Amniotic stem cell (primary cell): ENCODE measurements at regions not wholly inside any gene's neighbourhood (a gene's known extent, or its start where the extent isn't known, plus 50 kb on each side); places are given as distances from the start of the nearest gene placed in this dataset.
"Not testable (repeated sequence)": the region's sequence is repeated elsewhere in the genome, so short reads cannot be mapped to it uniquely, and the experiment has no call there.

Experiments used
- DNase-seq: peaks from one replicate; lab custom pipeline; 2025; lab: John Stamatoyannopoulos, UW

GRCh38 chr3:147333098-147333497 is 73.2 kb downstream of the ZIC4 start:
- no peak for DNase-seq

- no peak for DNase-seq
Measured at GRCh38 chr3:147328711-147329110, 77.6 kb downstream of the ZIC4 start.

GRCh38 chr3:147324356-147324755 is 82.0 kb downstream of the ZIC4 start:
- no peak for DNase-seq

- DNase-seq, result no peak
Measured at GRCh38 chr3:147318900-147319299, 87.4 kb downstream of the ZIC4 start.

- not testable (repeated sequence) for DNase-seq
Measured at GRCh38 chr3:147317080-147317479, 89.3 kb downstream of the ZIC4 start.

GRCh38 chr3:147313513-147313912 is 92.8 kb downstream of the ZIC4 start:
- DNase-seq, result no peak

- no peak for DNase-seq
Measured at GRCh38 chr3:147312786-147313280, 93.5 kb downstream of the ZIC4 start.

- DNase-seq, result no peak
Measured at GRCh38 chr3:147311716-147312115, 94.6 kb downstream of the ZIC4 start.

GRCh38 chr3:147305533-147306250 is 100.7 kb downstream of the ZIC4 start:
- no peak for DNase-seq

GRCh38 chr3:147304756-147305155 is 101.6 kb downstream of the ZIC4 start:
- DNase-seq, result no peak

- DNase-seq, result no peak
Measured at GRCh38 chr3:147301781-147302180, 104.6 kb downstream of the ZIC4 start.

- no peak for DNase-seq
Measured at GRCh38 chr3:147299656-147300055, 106.7 kb downstream of the ZIC4 start.

- peak; percentile 97 for DNase-seq
Measured at GRCh38 chr3:147298511-147298982, 107.8 kb downstream of the ZIC4 start.

- no peak for DNase-seq
Measured at GRCh38 chr3:147297761-147298350, 108.5 kb downstream of the ZIC4 start.

GRCh38 chr3:147287370-147287769 is 119.0 kb downstream of the ZIC4 start:
- DNase-seq, result not testable (repeated sequence)

- DNase-seq, result no peak
Measured at GRCh38 chr3:147269907-147270306, 136.4 kb downstream of the ZIC4 start.

GRCh38 chr3:147267434-147267833 is 138.9 kb downstream of the ZIC4 start:
- DNase-seq, result no peak

GRCh38 chr3:147257944-147258343 is 148.4 kb downstream of the ZIC4 start:
- no peak for DNase-seq

- no peak for DNase-seq
Measured at GRCh38 chr3:147256739-147257138, 149.6 kb downstream of the ZIC4 start.

- DNase-seq, result no peak
Measured at GRCh38 chr3:147246906-147247305, 159.4 kb downstream of the ZIC4 start.

- DNase-seq, result not testable (repeated sequence)
Measured at GRCh38 chr3:147245638-147246037, 160.7 kb downstream of the ZIC4 start.

GRCh38 chr3:147245022-147245421 is 161.3 kb downstream of the ZIC4 start:
- not testable (repeated sequence) for DNase-seq

- DNase-seq, result no peak
Measured at GRCh38 chr3:147244397-147244796, 161.9 kb downstream of the ZIC4 start.
